ENCODE measurements at regions not wholly inside any gene's neighbourhood (a gene's known extent, or its start where the extent isn't known, plus 50 kb on each side); places are given as distances from the start of the nearest gene placed in this dataset.

- DNase-seq = no peak
These were observed 367.6 kb upstream of the DDI1 start for GRCh38 chr11:103668859-103669258.

GRCh38 chr11:103671143-103671651 is 365.2 kb upstream of the DDI1 start:
- DNase-seq = no peak

GRCh38 chr11:103673773-103674172 is 362.7 kb upstream of the DDI1 start:
- peak; percentile 37 for DNase-seq

GRCh38 chr11:103676413-103676812 is 360.0 kb upstream of the DDI1 start:
- no peak for DNase-seq

GRCh38 chr11:103680826-103681225 is 355.6 kb upstream of the DDI1 start:
- no peak for DNase-seq

GRCh38 chr11:103681855-103682254 is 354.6 kb upstream of the DDI1 start:
- DNase-seq = no peak

- peak; percentile 19 for DNase-seq
These were observed 353.9 kb upstream of the DDI1 start for GRCh38 chr11:103682318-103683184.

- no peak for DNase-seq
These were observed 352.9 kb upstream of the DDI1 start for GRCh38 chr11:103683576-103683975.

GRCh38 chr11:103688924-103689323 is 347.5 kb upstream of the DDI1 start:
- DNase-seq = no peak

- DNase-seq = no peak
These were observed 346.1 kb upstream of the DDI1 start for GRCh38 chr11:103690356-103690755.

GRCh38 chr11:103696123-103696522 is 340.3 kb upstream of the DDI1 start:
- DNase-seq = no peak

GRCh38 chr11:103699216-103699615 is 337.2 kb upstream of the DDI1 start:
- DNase-seq = no peak

- DNase-seq = no peak
These were observed 336.8 kb upstream of the DDI1 start for GRCh38 chr11:103699656-103700055.

- DNase-seq = peak; percentile 12
These were observed 335.8 kb upstream of the DDI1 start for GRCh38 chr11:103700622-103701021.

GRCh38 chr11:103703437-103703836 is 333.0 kb upstream of the DDI1 start:
- no peak for DNase-seq

- no peak for DNase-seq
These were observed 332.5 kb upstream of the DDI1 start for GRCh38 chr11:103703954-103704353.

GRCh38 chr11:103705642-103706041 is 330.8 kb upstream of the DDI1 start:
- no peak for DNase-seq

- no peak for DNase-seq
These were observed 327.1 kb upstream of the DDI1 start for GRCh38 chr11:103709371-103709770.

- DNase-seq = peak; percentile 52
These were observed 322.2 kb upstream of the DDI1 start for GRCh38 chr11:103714246-103714645.

- DNase-seq = no peak
These were observed 320.1 kb upstream of the DDI1 start for GRCh38 chr11:103716363-103716762.

- no peak for DNase-seq
These were observed 309.2 kb upstream of the DDI1 start for GRCh38 chr11:103727262-103727661.

GRCh38 chr11:103729617-103730016 is 306.8 kb upstream of the DDI1 start:
- no peak for DNase-seq

GRCh38 chr11:103730131-103730940 is 306.1 kb upstream of the DDI1 start:
- no peak for DNase-seq

- DNase-seq = peak; percentile 8
These were observed 304.8 kb upstream of the DDI1 start for GRCh38 chr11:103731670-103732069.

Measured in NCI-H226 (cell line).